WTC11 (cell line): ENCODE measurements at regions not wholly inside any gene's neighbourhood (a gene's known extent, or its start where the extent isn't known, plus 50 kb on each side); places are given as distances from the start of the nearest gene placed in this dataset.

Experiments
- ATAC-seq: fragments of 200-7000 bp; cut with Tn5 transposase; 2 replicates; pipeline ENCODE4 v1.10.0; 2021; ENCODE audit warnings: mild to moderate bottlenecking, moderate library complexity
- CTCF ChIA-PET: fragments of 300-600 bp; sonication (Branson Sonifier 250); formaldehyde crosslinking; loops from one replicate; lab custom pipeline; 2021; ENCODE audit warnings: antibody characterized with exemption; lab: Charles Lee
- POLR2A ChIA-PET: fragments of 350-600 bp; sonication (Branson Sonifier 250); formaldehyde crosslinking; loops from one replicate; lab custom pipeline; 2021; ENCODE audit warnings: antibody characterized with exemption; lab: Charles Lee
- DNase-seq: peaks from one replicate; pipeline ENCODE4 v3.0.0; 2021; ENCODE audit warnings: low spot score
- H3K27ac Mint-ChIP-seq: 2 replicates; pipeline ENCODE4 v1.8.0; 2021; ENCODE audit warnings: mixed read lengths
- H3K27me3 Mint-ChIP-seq: 2 replicates; pipeline ENCODE4 v1.8.0; 2021; ENCODE audit warnings: low read depth, mild to moderate bottlenecking, moderate library complexity, mixed read lengths
- H3K36me3 Mint-ChIP-seq: 2 replicates; pipeline ENCODE4 v1.8.0; 2021; ENCODE audit warnings: mixed read lengths
- H3K4me1 Mint-ChIP-seq: 2 replicates; pipeline ENCODE4 v1.8.0; 2022; ENCODE audit warnings: mixed read lengths
- H3K4me3 Mint-ChIP-seq: 2 replicates; pipeline ENCODE4 v1.8.0; 2021; ENCODE audit warnings: mild to moderate bottlenecking, moderate library complexity, mixed read lengths
- H3K9me3 Mint-ChIP-seq: 2 replicates; pipeline ENCODE4 v1.8.0; 2021; ENCODE audit warnings: mixed read lengths
- ATF1 ChIP-seq: sonication (generic); formaldehyde crosslinking; IDR thresholded peaks from 2 replicates; pipeline ENCODE4 v1.8.1; 2023; ENCODE audit warnings: mild to moderate bottlenecking, moderate library complexity, missing genetic modification reagents
- ATF3 ChIP-seq: sonication (generic); formaldehyde crosslinking; conservative IDR thresholded peaks from 2 replicates; pipeline ENCODE4 v1.8.1; 2022; ENCODE audit warnings: mild to moderate bottlenecking, missing genetic modification reagents
- CBFB ChIP-seq: sonication (generic); formaldehyde crosslinking; IDR thresholded peaks from 2 replicates; pipeline ENCODE4 v1.8.1; 2022; ENCODE audit warnings: mild to moderate bottlenecking, low read depth, missing genetic modification reagents
- CREB1 ChIP-seq: sonication (generic); formaldehyde crosslinking; IDR thresholded peaks from 2 replicates; pipeline ENCODE4 v1.8.0; 2023; ENCODE audit warnings: mild to moderate bottlenecking, missing genetic modification reagents
- E2F1 ChIP-seq: sonication (generic); formaldehyde crosslinking; IDR thresholded peaks from 2 replicates; pipeline ENCODE4 v1.8.0; 2022; ENCODE audit warnings: mild to moderate bottlenecking, missing genetic modification reagents
- EMX1 ChIP-seq: fragments of 250-450 bp; sonication (Bioruptor Pico); IDR thresholded peaks from 2 replicates; pipeline ENCODE4 v1.8.0; 2021; ENCODE audit warnings: mild to moderate bottlenecking
- ESRRA ChIP-seq: sonication (generic); formaldehyde crosslinking; IDR thresholded peaks from 2 replicates; pipeline ENCODE4 v1.8.1; 2022; ENCODE audit warnings: mild to moderate bottlenecking, missing genetic modification reagents, borderline replicate concordance
- ETV6 ChIP-seq: sonication (generic); formaldehyde crosslinking; IDR thresholded peaks from 2 replicates; pipeline ENCODE4 v1.8.1; 2022; ENCODE audit warnings: mild to moderate bottlenecking, missing genetic modification reagents
- FOXP4 ChIP-seq: sonication (generic); formaldehyde crosslinking; IDR thresholded peaks from 2 replicates; pipeline ENCODE4 v1.8.0; 2022; ENCODE audit warnings: mild to moderate bottlenecking, missing genetic modification reagents
- GABPB1 ChIP-seq: sonication (generic); formaldehyde crosslinking; IDR thresholded peaks from 2 replicates; pipeline ENCODE4 v1.8.1; 2023; ENCODE audit warnings: mild to moderate bottlenecking, missing genetic modification reagents
- GTF2I ChIP-seq: fragments of 250-450 bp; sonication (Bioruptor Pico); conservative IDR thresholded peaks from 2 replicates; pipeline ENCODE4 v1.4.0; 2021; ENCODE audit warnings: mild to moderate bottlenecking
- KAT7 ChIP-seq: sonication (generic); formaldehyde crosslinking; IDR thresholded peaks from 2 replicates; pipeline ENCODE4 v1.8.1; 2023; ENCODE audit warnings: missing genetic modification reagents, mild to moderate bottlenecking, borderline replicate concordance
- MXD4 ChIP-seq: fragments of 250-450 bp; sonication (Bioruptor Pico); IDR thresholded peaks from 2 replicates; pipeline ENCODE4 v1.8.0; 2021; ENCODE audit warnings: mild to moderate bottlenecking, moderate library complexity, borderline replicate concordance
- NFE2L1 ChIP-seq: sonication (generic); formaldehyde crosslinking; IDR thresholded peaks from 2 replicates; pipeline ENCODE4 v1.8.1; 2023; ENCODE audit warnings: missing genetic modification reagents
- NR2C2 ChIP-seq: sonication (generic); formaldehyde crosslinking; IDR thresholded peaks from 2 replicates; pipeline ENCODE4 v1.8.0; 2022; ENCODE audit warnings: mild to moderate bottlenecking, missing genetic modification reagents
- OVOL2 ChIP-seq: fragments of 250-450 bp; sonication (Bioruptor Pico); IDR thresholded peaks from 2 replicates; pipeline ENCODE4 v1.9.0; 2021; ENCODE audit warnings: mild to moderate bottlenecking, borderline replicate concordance
- PRDM15 ChIP-seq: sonication (generic); formaldehyde crosslinking; IDR thresholded peaks from 2 replicates; pipeline ENCODE4 v1.8.0; 2022; ENCODE audit warnings: missing genetic modification reagents
- RELA ChIP-seq: sonication (generic); formaldehyde crosslinking; IDR thresholded peaks from 2 replicates; pipeline ENCODE4 v1.8.1; 2022; ENCODE audit warnings: missing genetic modification reagents, mild to moderate bottlenecking, borderline replicate concordance
- SOX15 ChIP-seq: fragments of 250-450 bp; sonication (Bioruptor Pico); IDR thresholded peaks from 2 replicates; pipeline ENCODE4 v1.9.0; 2021; ENCODE audit warnings: mild to moderate bottlenecking
- ZBTB21 ChIP-seq: sonication (generic); formaldehyde crosslinking; IDR thresholded peaks from 2 replicates; pipeline ENCODE4 v1.8.1; 2023; ENCODE audit warnings: mild to moderate bottlenecking, missing genetic modification reagents, borderline replicate concordance
- ZNF138 ChIP-seq: sonication (generic); formaldehyde crosslinking; conservative IDR thresholded peaks from 2 replicates; pipeline ENCODE4 v1.8.1; 2022; ENCODE audit warnings: mild to moderate bottlenecking, moderate library complexity, missing genetic modification reagents
- ZNF263 ChIP-seq: sonication (generic); formaldehyde crosslinking; IDR thresholded peaks from 2 replicates; pipeline ENCODE4 v1.8.1; 2022; ENCODE audit warnings: low read depth, mild to moderate bottlenecking, moderate library complexity, missing genetic modification reagents
- ZNF416 ChIP-seq: fragments of 250-450 bp; sonication (Bioruptor Pico); IDR thresholded peaks from 2 replicates; pipeline ENCODE4 v1.9.0; 2021; ENCODE audit warnings: mild to moderate bottlenecking, inconsistent platforms
- ZNF671 ChIP-seq: fragments of 250-450 bp; sonication (Bioruptor Pico); IDR thresholded peaks from 2 replicates; pipeline ENCODE4 v1.8.0; 2021; ENCODE audit warnings: mild to moderate bottlenecking
- TF ChIP-seq, protein P1 (sequence below): fragments of 250-450 bp; sonication (Bioruptor Pico); IDR thresholded peaks from 2 replicates; pipeline ENCODE4 v1.9.0; 2021; ENCODE audit warnings: moderate library complexity, mild to moderate bottlenecking, inconsistent platforms, borderline replicate concordance
- TF ChIP-seq, protein P2 (sequence below): sonication (generic); formaldehyde crosslinking; IDR thresholded peaks from 2 replicates; pipeline ENCODE4 v1.8.1; 2023; ENCODE audit warnings: mild to moderate bottlenecking, missing genetic modification reagents, moderate library complexity

DNA sequence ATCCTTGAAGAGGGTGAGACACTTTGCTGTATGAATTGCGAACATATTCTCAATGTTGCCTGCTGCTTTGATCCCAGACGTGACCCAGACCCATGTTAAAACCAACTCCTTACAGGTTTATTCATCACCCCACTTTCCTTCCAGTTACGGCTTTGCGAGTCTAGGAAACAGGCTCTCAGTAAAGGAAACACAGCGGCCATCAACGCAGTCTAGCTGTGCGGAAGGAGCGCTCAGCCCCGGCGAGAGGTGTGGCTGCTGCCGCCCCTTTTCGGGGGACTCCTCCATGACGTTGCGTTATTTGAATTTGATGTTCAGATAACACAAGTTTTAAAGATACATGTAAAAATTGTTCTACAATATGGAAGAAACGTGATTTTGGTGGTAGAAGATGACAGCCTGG, 206.4 kb upstream of the FAT1 start:
- Mint-ChIP-seq H3K4me1 (no peaks in the 10 kb centered on the region), H3K9me3 (peaks cover 7% of the 10 kb centered on the region), H3K27me3 (no peaks in the 10 kb centered on the region), H3K27ac (no peak overlapping the region), H3K4me3 (no peak overlapping the region), H3K36me3 (peaks cover 5% of the 10 kb centered on the region)
- CTCF ChIA-PET, result no interaction called here
- no peak for DNase-seq
- TF ChIP-seq NR2C2, result no peak
- no peak for TF ChIP-seq ZBTB21 (CRISPR knock-in tag)
- TF ChIP-seq, protein P1, sequence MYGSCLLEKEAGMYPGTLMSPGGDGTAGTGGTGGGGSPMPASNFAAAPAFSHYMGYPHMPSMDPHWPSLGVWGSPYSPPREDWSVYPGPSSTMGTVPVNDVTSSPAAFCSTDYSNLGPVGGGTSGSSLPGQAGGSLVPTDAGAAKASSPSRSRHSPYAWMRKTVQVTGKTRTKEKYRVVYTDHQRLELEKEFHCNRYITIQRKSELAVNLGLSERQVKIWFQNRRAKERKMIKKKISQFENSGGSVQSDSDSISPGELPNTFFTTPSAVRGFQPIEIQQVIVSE (CRISPR knock-in tag), result no peak
- TF ChIP-seq GABPB1 (CRISPR knock-in tag), result no peak
- TF ChIP-seq ZNF671 (CRISPR knock-in tag), result no peak
- TF ChIP-seq ZNF263 (CRISPR knock-in tag), result no peak
- TF ChIP-seq OVOL2 (CRISPR knock-in tag), result no peak
- TF ChIP-seq KAT7, result no peak
- no peak for TF ChIP-seq ATF1 (CRISPR knock-in tag)
- no peak for TF ChIP-seq CBFB (CRISPR knock-in tag)
- TF ChIP-seq, protein P2, sequence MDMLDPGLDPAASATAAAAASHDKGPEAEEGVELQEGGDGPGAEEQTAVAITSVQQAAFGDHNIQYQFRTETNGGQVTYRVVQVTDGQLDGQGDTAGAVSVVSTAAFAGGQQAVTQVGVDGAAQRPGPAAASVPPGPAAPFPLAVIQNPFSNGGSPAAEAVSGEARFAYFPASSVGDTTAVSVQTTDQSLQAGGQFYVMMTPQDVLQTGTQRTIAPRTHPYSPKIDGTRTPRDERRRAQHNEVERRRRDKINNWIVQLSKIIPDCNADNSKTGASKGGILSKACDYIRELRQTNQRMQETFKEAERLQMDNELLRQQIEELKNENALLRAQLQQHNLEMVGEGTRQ (CRISPR knock-in tag), result no peak
- ATAC-seq, result no peak
- POLR2A ChIA-PET, result no interaction called here

DNA sequence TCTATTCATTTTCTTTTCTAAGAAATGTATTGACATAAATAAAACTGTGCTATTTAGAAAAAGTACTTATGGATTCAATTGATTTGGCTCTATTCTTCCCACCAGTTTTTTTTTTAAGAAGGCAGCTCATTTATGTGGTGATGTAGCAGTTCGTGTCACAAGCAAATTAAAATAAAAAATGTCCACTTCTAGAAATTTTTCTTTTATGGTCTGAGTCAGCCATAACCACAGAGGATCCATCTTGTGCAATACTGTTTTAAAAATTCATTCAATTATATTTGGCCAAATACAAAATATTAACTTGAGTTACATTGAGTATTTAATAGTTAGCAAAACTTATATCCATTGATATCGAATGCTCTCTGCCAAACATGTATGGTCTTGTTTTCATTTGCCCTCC, 207.9 kb upstream of the FAT1 start:
- Mint-ChIP-seq H3K4me3 (no peak overlapping the region), H3K27me3 (no peaks in the 10 kb centered on the region), H3K36me3 (peaks cover 5% of the 10 kb centered on the region), H3K27ac (no peak overlapping the region)
- no peak for DNase-seq
- ChIA-PET POLR2A (no interaction called here), CTCF (no interaction called here)
- TF ChIP-seq NR2C2 (no peak), GTF2I (CRISPR knock-in tag) (no peak), ETV6 (CRISPR knock-in tag) (no peak)
- TF ChIP-seq, all 79 proteins: peak for 0
- ATAC-seq, result no peak
- no peaks in the 10 kb centered on the region for H3K4me1 Mint-ChIP-seq
- H3K9me3 Mint-ChIP-seq, result peaks cover 7% of the 10 kb centered on the region

GRCh38 chr4:186932196-186932595, 208.5 kb upstream of the FAT1 start:
- H3K27me3 Mint-ChIP-seq, result no peaks in the 10 kb centered on the region
- H3K4me3 Mint-ChIP-seq, result no peak overlapping the region
- DNase-seq (no peak), ATAC-seq (no peak)
- H3K4me1 Mint-ChIP-seq, result peaks cover 2% of the 10 kb centered on the region; the same call in 1 of the 2 replicates
- POLR2A ChIA-PET, result no interaction called here
- CTCF ChIA-PET, result no interaction called here
- H3K9me3 Mint-ChIP-seq, result peaks cover 7% of the 10 kb centered on the region
- no peak overlapping the region for H3K27ac Mint-ChIP-seq
- H3K36me3 Mint-ChIP-seq, result peaks cover 5% of the 10 kb centered on the region
- no peak for TF ChIP-seq ETV6 (CRISPR knock-in tag)
- no peak for TF ChIP-seq ESRRA (CRISPR knock-in tag)
- TF ChIP-seq, protein P2 (CRISPR knock-in tag), result no peak
- no peak for TF ChIP-seq MXD4
- TF ChIP-seq ZNF138 (CRISPR knock-in tag), result no peak
- no peak for TF ChIP-seq CREB1 (CRISPR knock-in tag)
- no peak for TF ChIP-seq FOXP4 (CRISPR knock-in tag)
- no peak for TF ChIP-seq NFE2L1 (CRISPR knock-in tag)
- no peak for TF ChIP-seq ZNF416 (CRISPR knock-in tag)
- no peak for TF ChIP-seq SOX15 (CRISPR knock-in tag)
- no peak for TF ChIP-seq PRDM15 (CRISPR knock-in tag)
- no peak for TF ChIP-seq ATF3 (CRISPR knock-in tag)
- TF ChIP-seq E2F1, result no peak
- TF ChIP-seq EMX1 (CRISPR knock-in tag), result no peak
- TF ChIP-seq RELA (CRISPR knock-in tag), result no peak
